ENCODE measurements at regions not wholly inside any gene's neighbourhood (a gene's known extent, or its start where the extent isn't known, plus 50 kb on each side); places are given as distances from the start of the nearest gene placed in this dataset.

DNA sequence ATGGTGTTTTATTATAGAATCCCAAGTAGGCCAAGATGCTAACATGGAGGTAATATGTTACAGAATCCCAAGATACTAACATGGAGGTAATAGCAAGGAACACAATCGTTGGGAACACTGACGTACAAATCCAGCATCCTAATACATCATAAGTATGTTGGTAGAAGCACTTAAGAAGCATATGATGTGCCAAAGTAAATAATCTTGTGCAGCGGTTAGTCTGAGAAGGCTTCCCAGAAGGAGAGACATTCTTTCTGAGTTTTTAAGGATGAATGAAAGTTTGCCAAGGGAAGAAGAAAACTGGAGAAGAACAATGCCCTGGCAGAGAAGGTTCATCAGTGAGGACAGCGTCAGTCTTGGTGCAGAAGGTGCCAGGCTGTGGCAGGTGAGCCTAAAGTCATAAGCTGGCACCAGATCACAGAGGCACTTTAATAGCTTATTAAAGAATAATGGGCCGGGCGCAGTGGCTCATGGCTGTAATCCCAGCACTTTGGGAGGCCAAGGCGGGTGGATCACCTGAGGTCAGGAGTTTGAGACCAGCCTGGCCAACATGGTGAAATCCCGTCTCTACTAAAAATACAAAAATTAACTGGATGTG lies 294.5 kb upstream of the PIK3R1 start:
- TF ChIP-seq, protein P1, sequence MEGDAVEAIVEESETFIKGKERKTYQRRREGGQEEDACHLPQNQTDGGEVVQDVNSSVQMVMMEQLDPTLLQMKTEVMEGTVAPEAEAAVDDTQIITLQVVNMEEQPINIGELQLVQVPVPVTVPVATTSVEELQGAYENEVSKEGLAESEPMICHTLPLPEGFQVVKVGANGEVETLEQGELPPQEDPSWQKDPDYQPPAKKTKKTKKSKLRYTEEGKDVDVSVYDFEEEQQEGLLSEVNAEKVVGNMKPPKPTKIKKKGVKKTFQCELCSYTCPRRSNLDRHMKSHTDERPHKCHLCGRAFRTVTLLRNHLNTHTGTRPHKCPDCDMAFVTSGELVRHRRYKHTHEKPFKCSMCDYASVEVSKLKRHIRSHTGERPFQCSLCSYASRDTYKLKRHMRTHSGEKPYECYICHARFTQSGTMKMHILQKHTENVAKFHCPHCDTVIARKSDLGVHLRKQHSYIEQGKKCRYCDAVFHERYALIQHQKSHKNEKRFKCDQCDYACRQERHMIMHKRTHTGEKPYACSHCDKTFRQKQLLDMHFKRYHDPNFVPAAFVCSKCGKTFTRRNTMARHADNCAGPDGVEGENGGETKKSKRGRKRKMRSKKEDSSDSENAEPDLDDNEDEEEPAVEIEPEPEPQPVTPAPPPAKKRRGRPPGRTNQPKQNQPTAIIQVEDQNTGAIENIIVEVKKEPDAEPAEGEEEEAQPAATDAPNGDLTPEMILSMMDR (IDR thresholded peaks at IDR 0.05): no peak
- no peak for TF ChIP-seq POLR2A (IDR thresholded peaks at IDR 0.05)

Measured in Peyer's patch (tissue), 4 donors.